Breast epithelium (tissue), 3 donors: ENCODE measurements at regions not wholly inside any gene's neighbourhood (a gene's known extent, or its start where the extent isn't known, plus 50 kb on each side); places are given as distances from the start of the nearest gene placed in this dataset.

Source experiments
- CTCF ChIP-seq, 3 donors: fragments of 450-650 bp; IDR thresholded peaks; one replicate each; pipeline ENCODE4 v1.5.1; 2016 to 2017; ENCODE audit warnings: antibody characterized with exemption in 3 of 3, mild to moderate bottlenecking in 3 of 3, moderate library complexity in 3 of 3
- POLR2A ChIP-seq: fragments of 450-650 bp; IDR thresholded peaks from one replicate; pipeline ENCODE4 v1.6.1; 2016; ENCODE audit warnings: antibody characterized with exemption, mild to moderate bottlenecking, moderate library complexity
- POLR2AphosphoS5 ChIP-seq, 3 donors: sonication (generic); formaldehyde crosslinking; IDR thresholded peaks; one replicate each; pipeline ENCODE4 v1.6.1; 2017; ENCODE audit warnings: antibody characterized with exemption in 3 of 3

GRCh38 chr6:169991031-169991390 is 239.6 kb downstream of the ERMARD start:
- no peak for TF ChIP-seq CTCF (IDR thresholded peaks at IDR 0.05)
- TF ChIP-seq POLR2A: no peak
- no peak for TF ChIP-seq POLR2AphosphoS5 (IDR thresholded peaks at IDR 0.05)
